Transverse colon (tissue), 4 donors: ENCODE measurements at regions not wholly inside any gene's neighbourhood (a gene's known extent, or its start where the extent isn't known, plus 50 kb on each side); places are given as distances from the start of the nearest gene placed in this dataset.

Source experiments
- CTCF ChIP-seq, 5 experiments: fragments of 200-600 bp in 3 of 5; fragments of 450-650 bp in 2 of 5; sonication (generic) in 3 of 5; IDR thresholded peaks; 1 replicate in 2 of 5; 2 replicates in 3 of 5; pipeline ENCODE4 v1.5.1; 2016 to 2017; ENCODE audit warnings: antibody characterized with exemption in 5 of 5, inconsistent platforms in 3 of 5, mild to moderate bottlenecking in 2 of 5, moderate library complexity in 1 of 5
- EP300 ChIP-seq: sonication (generic); formaldehyde crosslinking; IDR thresholded peaks from one replicate; pipeline ENCODE4 v1.6.1; 2017; ENCODE audit warnings: antibody characterized with exemption, low read depth
- POLR2AphosphoS5 ChIP-seq, 3 donors: sonication (generic); formaldehyde crosslinking; IDR thresholded peaks; one replicate each; pipeline ENCODE4 v1.6.1; 2016; ENCODE audit warnings: antibody characterized with exemption in 3 of 3

GRCh38 chr21:16370186-16370585, 640.4 kb downstream of the USP25 start:
- TF ChIP-seq CTCF (IDR thresholded peaks at IDR 0.05) (no peak), EP300 (no peak), POLR2AphosphoS5 (IDR thresholded peaks at IDR 0.05) (no peak)
